ENCODE measurements at regions not wholly inside any gene's neighbourhood (a gene's known extent, or its start where the extent isn't known, plus 50 kb on each side); places are given as distances from the start of the nearest gene placed in this dataset.
"Not testable (repeated sequence)": the region's sequence is repeated elsewhere in the genome, so short reads cannot be mapped to it uniquely, and the experiment has no call there.

GRCh38 chr15:20278376-20278775, 263.2 kb downstream of the GOLGA6L6 start:
- H4K8ac ChIP-seq (ENCODE audit: low read depth in 2 of 2, low read length in 2 of 2); H3K4ac ChIP-seq (ENCODE audit: low read depth, low read length); H3K4me2 ChIP-seq (ENCODE audit: low read depth, low read length); H3K9me1 ChIP-seq (ENCODE audit: insufficient read depth, low read length); H2AK5ac ChIP-seq (ENCODE audit: low read depth, low read length); H2BK15ac ChIP-seq (ENCODE audit: low read depth, low read length); H2BK120ac ChIP-seq (ENCODE audit: low read depth, low read length); H3K79me1 ChIP-seq (ENCODE audit: low read depth in 1 of 2, low read length in 2 of 2); intact Hi-C loops (cut with micrococcal nuclease); dilution Hi-C loops (cut with HindIII; ENCODE audit: low sequenced_read_pairs, unreplicated experiment); H3K56ac ChIP-seq (ENCODE audit: extremely low read depth, insufficient read depth, low read length); H2AK9ac ChIP-seq (replicated peaks; ENCODE audit: low read depth, low read length, poor library complexity); ATAC-seq (ENCODE audit: low read depth); H4K20me1 ChIP-seq (ENCODE audit: insufficient read depth, low read length); H3K27ac ChIP-seq (ENCODE audit: insufficient read depth, low read length); H3K23ac ChIP-seq (ENCODE audit: low read depth, low read length); H3K4me1 ChIP-seq (ENCODE audit: control insufficient read depth, insufficient read depth, low read length); H3K4me3 ChIP-seq (ENCODE audit: insufficient read depth, low read depth, low read length); H2BK20ac ChIP-seq (ENCODE audit: low read depth, low read length); H3K14ac ChIP-seq (replicated peaks; ENCODE audit: low read depth, low read length); POLR2A ChIA-PET (ENCODE audit: unreplicated experiment); DNase-seq; H3K18ac ChIP-seq (ENCODE audit: low read depth, low read length); H2AFZ ChIP-seq (replicated peaks; ENCODE audit: low read length, poor library complexity); BruUV-seq (replicated peaks); H2BK5ac ChIP-seq (ENCODE audit: low read depth, low read length, poor library complexity, severe bottlenecking); H3K9ac ChIP-seq (ENCODE audit: low read depth, low read length); H4K91ac ChIP-seq (ENCODE audit: insufficient read depth, low read depth, low read length); H3K36me3 ChIP-seq (ENCODE audit: control insufficient read depth, insufficient read depth, low read length); H4K5ac ChIP-seq (ENCODE audit: low read depth, low read length); H3K27me3 ChIP-seq (ENCODE audit: control insufficient read depth, insufficient read depth, low read length): not testable (repeated sequence)
- in situ Hi-C loops (cut with MboI; ENCODE audit: low sequenced_read_pairs): loop anchor here (25.0 kb wide), 1 partner anchor 91 kb away; no protein-coding TSS in a partner anchor
- CTCF ChIA-PET: interaction anchor here (1.1 kb wide), 1 partner anchor 20 kb away, joined by 4 read pairs; no protein-coding TSS in a partner anchor
- no CpG with 5 or more reads among the region's 1 CpG for WGBS, 2 experiments (ENCODE audit: extremely low coverage in 2 of 2, insufficient read length in 1 of 2)
- peaks cover 52% of the 10 kb centered on the region for H3K9me3 ChIP-seq (ENCODE audit: control insufficient read depth, insufficient read depth, low read length)

DNA sequence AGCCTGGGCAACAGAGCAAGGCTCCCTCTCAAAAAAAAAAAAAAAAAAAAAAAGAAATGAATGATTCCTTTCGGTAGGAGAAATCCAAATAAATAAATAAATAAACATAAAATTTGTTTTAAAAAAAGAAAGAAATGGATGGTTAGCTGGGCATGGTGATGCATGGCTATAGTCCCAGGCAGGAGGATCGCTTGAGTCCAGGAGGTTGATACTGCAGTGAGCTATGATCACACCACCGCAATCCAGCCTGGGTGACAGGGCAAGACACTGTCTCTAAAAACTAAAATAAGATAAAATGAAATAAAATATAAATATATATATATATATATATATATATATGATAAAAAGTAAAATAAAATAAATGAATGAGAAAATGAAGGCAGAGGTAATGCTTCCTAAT, 264.1 kb downstream of the GOLGA6L6 start:
- H2BK20ac ChIP-seq (ENCODE audit: low read depth, low read length); H4K5ac ChIP-seq (ENCODE audit: low read depth, low read length); H3K36me3 ChIP-seq (ENCODE audit: control insufficient read depth, insufficient read depth, low read length); H2BK15ac ChIP-seq (ENCODE audit: low read depth, low read length); H3K27ac ChIP-seq (ENCODE audit: insufficient read depth, low read length); H2BK5ac ChIP-seq (ENCODE audit: low read depth, low read length, poor library complexity, severe bottlenecking); dilution Hi-C loops (cut with HindIII; ENCODE audit: low sequenced_read_pairs, unreplicated experiment); H3K4me1 ChIP-seq (ENCODE audit: control insufficient read depth, insufficient read depth, low read length); H3K14ac ChIP-seq (replicated peaks; ENCODE audit: low read depth, low read length); H4K20me1 ChIP-seq (ENCODE audit: insufficient read depth, low read length); intact Hi-C loops (cut with micrococcal nuclease); DNase-seq; H3K18ac ChIP-seq (ENCODE audit: low read depth, low read length); H3K27me3 ChIP-seq (ENCODE audit: control insufficient read depth, insufficient read depth, low read length); H3K4me3 ChIP-seq (ENCODE audit: insufficient read depth, low read depth, low read length); H3K4me2 ChIP-seq (ENCODE audit: low read depth, low read length); H3K4ac ChIP-seq (ENCODE audit: low read depth, low read length); POLR2A ChIA-PET (ENCODE audit: unreplicated experiment); H3K23ac ChIP-seq (ENCODE audit: low read depth, low read length); H3K9me1 ChIP-seq (ENCODE audit: insufficient read depth, low read length); H2BK120ac ChIP-seq (ENCODE audit: low read depth, low read length); BruUV-seq (replicated peaks); H2AK5ac ChIP-seq (ENCODE audit: low read depth, low read length); H4K8ac ChIP-seq (ENCODE audit: low read depth in 2 of 2, low read length in 2 of 2); H2AFZ ChIP-seq (replicated peaks; ENCODE audit: low read length, poor library complexity); H4K91ac ChIP-seq (ENCODE audit: insufficient read depth, low read depth, low read length); H3K79me1 ChIP-seq (ENCODE audit: low read depth in 1 of 2, low read length in 2 of 2); H3K56ac ChIP-seq (ENCODE audit: extremely low read depth, insufficient read depth, low read length); H2AK9ac ChIP-seq (replicated peaks; ENCODE audit: low read depth, low read length, poor library complexity); H3K9ac ChIP-seq (ENCODE audit: low read depth, low read length); CTCF ChIA-PET; ATAC-seq (ENCODE audit: low read depth): not testable (repeated sequence)
- 17% methylated on average over 1 of the region's 3 CpGs; no CpG with 5 or more reads in 1 of the 2 experiments for WGBS, 2 experiments (ENCODE audit: extremely low coverage in 2 of 2, insufficient read length in 1 of 2)
- peaks cover 55% of the 10 kb centered on the region for H3K9me3 ChIP-seq (ENCODE audit: control insufficient read depth, insufficient read depth, low read length)
- in situ Hi-C loops (cut with MboI; ENCODE audit: low sequenced_read_pairs): loop anchor here (25.0 kb wide), 1 partner anchor 90 kb away; no protein-coding TSS in a partner anchor
